Peyer's patch (tissue), 4 donors: ENCODE measurements at regions not wholly inside any gene's neighbourhood (a gene's known extent, or its start where the extent isn't known, plus 50 kb on each side); places are given as distances from the start of the nearest gene placed in this dataset.

ENCODE experiments used
- DNase-seq, 3 donors: peaks; one replicate each; pipeline ENCODE4 v3.0.0-alpha.2; 2017 to 2019
- H3K27ac ChIP-seq, 4 donors: fragments of 200-600 bp; sonication (generic); one replicate each; pipeline ENCODE4 v1.5.1; 2016 to 2019
- H3K27me3 ChIP-seq, 2 donors: fragments of 200-600 bp; sonication (generic); one replicate each; pipeline ENCODE4 v1.5.1; 2019
- H3K36me3 ChIP-seq, 3 donors: fragments of 200-600 bp; sonication (generic); one replicate each; pipeline ENCODE4 v1.5.1; 2016 to 2019
- H3K4me1 ChIP-seq, 4 donors: fragments of 200-600 bp; sonication (generic); one replicate each; pipeline ENCODE4 v1.5.1; 2016 to 2019
- H3K4me3 ChIP-seq, 4 donors: fragments of 200-600 bp; sonication (generic); 1 replicate in 3 of 4; 2 replicates in 1 of 4; pipeline ENCODE4 v1.5.1; 2016 to 2019; ENCODE audit warnings: mild to moderate bottlenecking in 1 of 4
- H3K9me3 ChIP-seq, 4 donors: fragments of 200-600 bp; sonication (generic); one replicate each; pipeline ENCODE4 v1.5.1; 2016 to 2019; ENCODE audit warnings: mild to moderate bottlenecking in 1 of 4
- CTCF ChIP-seq, 6 experiments: fragments of 450-650 bp in 4 of 6; fragments of 200-600 bp in 2 of 6; sonication (generic) in 1 of 6; IDR thresholded peaks; one replicate each; pipeline ENCODE4 v1.5.1; 2017 to 2019; ENCODE audit warnings: antibody characterized with exemption in 6 of 6, mild to moderate bottlenecking in 3 of 6, moderate library complexity in 1 of 6
- POLR2A ChIP-seq, 2 donors: fragments of 450-650 bp; IDR thresholded peaks; one replicate each; pipeline ENCODE4 v1.5.1; 2017; ENCODE audit warnings: antibody characterized with exemption in 2 of 2, mild to moderate bottlenecking in 2 of 2, moderate library complexity in 2 of 2

DNA sequence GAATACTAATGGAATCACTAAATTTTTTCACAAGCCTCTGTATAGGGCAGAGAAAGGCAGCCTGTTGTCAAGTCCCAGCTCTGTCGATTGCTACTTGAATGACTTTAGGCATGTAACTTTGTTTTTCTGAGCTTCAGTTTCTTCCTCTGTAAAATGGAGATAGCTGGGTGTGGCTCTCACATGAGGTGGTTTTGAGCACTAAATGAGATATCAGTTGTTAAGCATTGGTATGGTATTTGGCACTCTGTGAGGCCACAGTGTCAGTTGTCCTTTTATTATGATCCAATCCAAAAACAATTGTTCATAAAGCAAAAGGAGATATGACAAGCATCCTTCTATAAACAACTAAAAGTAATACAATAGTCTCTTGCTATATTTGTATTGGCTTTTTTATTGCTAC lies 120.6 kb downstream of the DUSP6 start:
- no peak for TF ChIP-seq CTCF (IDR thresholded peaks at IDR 0.05)
- TF ChIP-seq POLR2A (IDR thresholded peaks at IDR 0.05), result no peak
- Histone ChIP-seq H3K9me3 (no peaks in the 10 kb centered on the region), H3K36me3 (no peaks in the 10 kb centered on the region), H3K27ac (no peak overlapping the region), H3K27me3 (no peaks in the 10 kb centered on the region), H3K4me3 (no peak overlapping the region), H3K4me1 (peaks cover 0 to 4% (median 0%) of the 10 kb centered on the region in 4 donors)
- no peak for DNase-seq

GRCh38 chr12:89230376-89231315 lies 121.7 kb downstream of the DUSP6 start:
- no peaks in the 10 kb centered on the region for H3K9me3 ChIP-seq
- H3K4me3 ChIP-seq, result no peak overlapping the region
- no peak for TF ChIP-seq CTCF (IDR thresholded peaks at IDR 0.05)
- TF ChIP-seq POLR2A (IDR thresholded peaks at IDR 0.05), result no peak
- peaks cover 0 to 8% (median 0%) of the 10 kb centered on the region in 4 donors for H3K4me1 ChIP-seq
- H3K27me3 ChIP-seq, result no peaks in the 10 kb centered on the region
- no peak overlapping the region for H3K27ac ChIP-seq
- no peaks in the 10 kb centered on the region for H3K36me3 ChIP-seq
- no peak for DNase-seq

GRCh38 chr12:89228491-89228890 lies 123.8 kb downstream of the DUSP6 start:
- Histone ChIP-seq H3K27me3 (no peaks in the 10 kb centered on the region), H3K9me3 (no peaks in the 10 kb centered on the region), H3K27ac (no peak overlapping the region), H3K4me3 (no peak overlapping the region), H3K36me3 (no peaks in the 10 kb centered on the region), H3K4me1 (peaks cover 0 to 9% (median 0%) of the 10 kb centered on the region in 4 donors)
- DNase-seq, result no peak
- TF ChIP-seq POLR2A (IDR thresholded peaks at IDR 0.05) (no peak), CTCF (IDR thresholded peaks at IDR 0.05) (no peak)

GRCh38 chr12:89227774-89228173 lies 124.5 kb downstream of the DUSP6 start:
- no peaks in the 10 kb centered on the region for H3K27me3 ChIP-seq
- TF ChIP-seq POLR2A (IDR thresholded peaks at IDR 0.05), result no peak
- TF ChIP-seq CTCF (IDR thresholded peaks at IDR 0.05), result no peak

DNA sequence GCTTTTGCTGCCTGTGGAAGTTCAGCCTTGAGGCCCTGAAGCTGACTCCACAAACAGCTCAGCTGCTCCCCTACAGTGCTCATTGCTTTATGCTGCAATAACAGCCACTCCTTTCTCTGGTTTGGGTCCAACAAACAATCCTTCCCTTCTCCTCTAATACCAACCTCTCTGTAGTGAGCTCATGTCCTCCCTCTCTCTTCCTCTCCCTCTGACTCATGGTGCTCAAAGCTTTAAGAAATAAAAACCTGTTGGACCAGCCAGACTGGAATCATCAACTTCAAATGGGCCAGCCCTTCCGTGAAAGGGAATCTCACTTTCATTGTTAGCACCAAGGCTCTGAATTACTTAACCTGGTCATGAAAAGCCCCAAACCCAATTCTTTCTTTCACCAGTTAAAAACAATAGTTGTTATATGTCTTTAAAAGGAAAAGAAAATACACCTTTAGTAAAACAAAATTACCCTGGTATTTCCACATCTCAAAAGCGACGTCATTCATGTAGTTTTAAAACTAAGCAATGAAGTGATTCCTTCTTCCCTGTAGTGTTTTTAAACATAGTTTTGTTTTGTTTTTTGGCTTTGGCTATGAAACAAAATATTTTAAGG lies 126.4 kb downstream of the DUSP6 start:
- H3K27me3 ChIP-seq, result no peaks in the 10 kb centered on the region
- H3K4me1 ChIP-seq, result peaks cover 0 to 9% (median 0%) of the 10 kb centered on the region in 4 donors
- TF ChIP-seq POLR2A (IDR thresholded peaks at IDR 0.05), result no peak
- TF ChIP-seq CTCF (IDR thresholded peaks at IDR 0.05), result no peak
- H3K9me3 ChIP-seq, result no peaks in the 10 kb centered on the region
- H3K27ac ChIP-seq, result peak overlapping the region in 2 of 4 donors; percentile 11 to 56
- H3K36me3 ChIP-seq, result no peaks in the 10 kb centered on the region
- peak in 1 of 3 donors; percentile 62 for DNase-seq
- H3K4me3 ChIP-seq, result no peak overlapping the region

More at GRCh38 chr12:89227774-89228173, 124.5 kb downstream of the DUSP6 start:
- H3K4me3 ChIP-seq, result no peak overlapping the region
- peaks cover 0 to 9% (median 0%) of the 10 kb centered on the region in 4 donors for H3K4me1 ChIP-seq
- DNase-seq, result no peak
- no peaks in the 10 kb centered on the region for H3K9me3 ChIP-seq
- no peak overlapping the region for H3K27ac ChIP-seq
- no peaks in the 10 kb centered on the region for H3K36me3 ChIP-seq
